ENCODE measurements at regions not wholly inside any gene's neighbourhood (a gene's known extent, or its start where the extent isn't known, plus 50 kb on each side); places are given as distances from the start of the nearest gene placed in this dataset.

DNA sequence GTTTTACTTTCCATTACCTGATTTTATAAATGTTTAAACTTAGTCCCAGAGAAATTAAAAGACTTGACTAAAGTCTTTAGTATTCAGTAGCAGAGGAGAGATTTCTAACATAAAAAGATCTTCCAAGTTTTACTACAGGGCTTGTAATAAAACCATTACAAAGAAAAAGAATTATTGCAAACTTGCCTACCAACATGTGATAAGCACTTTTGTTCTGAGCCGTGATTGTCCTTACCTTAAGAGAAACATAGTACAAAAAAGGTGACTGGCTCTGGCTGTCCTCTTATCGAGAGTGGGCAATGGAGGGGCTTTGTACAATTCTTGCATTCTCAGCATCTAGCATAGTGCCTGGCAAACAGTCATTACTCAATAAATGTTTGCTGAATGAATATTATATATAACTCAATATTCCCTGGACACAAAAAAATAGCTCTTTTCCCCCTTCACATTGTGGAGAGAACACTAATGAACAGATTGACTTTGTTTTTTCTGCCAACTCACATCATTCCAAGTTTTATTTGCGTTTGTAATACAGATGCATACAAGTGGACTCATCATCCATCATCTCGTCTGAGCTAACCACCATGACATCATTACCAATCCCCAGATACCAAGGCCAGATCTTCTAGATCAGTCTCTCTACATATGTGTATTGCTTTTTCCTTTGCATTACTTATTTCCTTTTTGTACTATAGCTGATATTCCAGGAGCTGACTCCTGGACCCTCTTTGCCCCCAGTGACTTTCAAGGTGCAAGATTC is 192.8 kb upstream of the EEA1 start:
- no peak for DNase-seq
- Histone ChIP-seq H3K27ac (no peak overlapping the region), H3K4me1 (ENCODE audit: insufficient read depth) (peaks cover 4% of the 10 kb centered on the region), H3K36me3 (no peaks in the 10 kb centered on the region), H3K9me3 (no peaks in the 10 kb centered on the region), H3K27me3 (no peaks in the 10 kb centered on the region), H3K4me3 (no peak overlapping the region)
- whole genome bisulfite sequencing, 3 donors: 72 to 78% (median 78%) methylated on average over 4 of the region's 4 CpGs
- TF ChIP-seq EP300 (IDR thresholded peaks at IDR 0.05) (no peak), POLR2A (IDR thresholded peaks at IDR 0.05) (no peak)
- TF ChIP-seq, protein P1, sequence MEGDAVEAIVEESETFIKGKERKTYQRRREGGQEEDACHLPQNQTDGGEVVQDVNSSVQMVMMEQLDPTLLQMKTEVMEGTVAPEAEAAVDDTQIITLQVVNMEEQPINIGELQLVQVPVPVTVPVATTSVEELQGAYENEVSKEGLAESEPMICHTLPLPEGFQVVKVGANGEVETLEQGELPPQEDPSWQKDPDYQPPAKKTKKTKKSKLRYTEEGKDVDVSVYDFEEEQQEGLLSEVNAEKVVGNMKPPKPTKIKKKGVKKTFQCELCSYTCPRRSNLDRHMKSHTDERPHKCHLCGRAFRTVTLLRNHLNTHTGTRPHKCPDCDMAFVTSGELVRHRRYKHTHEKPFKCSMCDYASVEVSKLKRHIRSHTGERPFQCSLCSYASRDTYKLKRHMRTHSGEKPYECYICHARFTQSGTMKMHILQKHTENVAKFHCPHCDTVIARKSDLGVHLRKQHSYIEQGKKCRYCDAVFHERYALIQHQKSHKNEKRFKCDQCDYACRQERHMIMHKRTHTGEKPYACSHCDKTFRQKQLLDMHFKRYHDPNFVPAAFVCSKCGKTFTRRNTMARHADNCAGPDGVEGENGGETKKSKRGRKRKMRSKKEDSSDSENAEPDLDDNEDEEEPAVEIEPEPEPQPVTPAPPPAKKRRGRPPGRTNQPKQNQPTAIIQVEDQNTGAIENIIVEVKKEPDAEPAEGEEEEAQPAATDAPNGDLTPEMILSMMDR (IDR thresholded peaks at IDR 0.05): no peak
- intact Hi-C loops (cut with DNase I): loop anchor here in 1 of 4 donors (10.0 kb wide), 1 partner anchor 123 kb away; no protein-coding TSS in a partner anchor

DNA sequence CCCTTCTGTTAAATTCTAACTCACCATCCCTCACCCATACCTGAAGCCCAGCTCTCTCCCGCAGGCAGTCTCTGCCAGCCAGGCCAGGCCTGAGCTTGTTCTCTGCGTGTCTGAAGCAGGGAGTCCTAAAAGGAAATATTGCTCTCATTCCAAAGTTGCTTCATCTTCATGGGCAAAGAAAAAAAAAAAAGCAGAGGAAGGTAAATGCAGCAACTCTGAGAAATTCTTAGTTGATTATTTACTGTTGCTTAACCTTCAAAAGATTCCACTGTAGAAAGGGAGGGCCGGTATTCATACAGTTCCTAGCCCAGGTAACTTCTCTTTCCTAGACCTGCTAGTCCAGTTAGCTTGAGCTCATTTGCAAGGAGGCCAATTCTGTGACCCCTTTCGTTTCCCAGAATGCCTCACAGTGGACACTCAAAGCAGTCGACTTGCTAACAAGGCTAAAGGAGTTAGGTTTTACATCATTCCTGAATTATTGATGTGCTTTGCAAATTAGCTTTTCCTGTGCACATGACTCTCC is 193.5 kb upstream of the EEA1 start:
- WGBS, 3 donors: 53 to 57% (median 55%) methylated on average over 5 of the region's 5 CpGs
- H3K27ac ChIP-seq: no peak overlapping the region
- intact Hi-C loops (cut with DNase I): loop anchor here in 1 of 4 donors (10.0 kb wide), 1 partner anchor 122 kb away; no protein-coding TSS in a partner anchor
- no peaks in the 10 kb centered on the region for H3K36me3 ChIP-seq
- H3K4me1 ChIP-seq (ENCODE audit: insufficient read depth): peaks cover 4% of the 10 kb centered on the region
- H3K4me3 ChIP-seq: no peak overlapping the region
- no peaks in the 10 kb centered on the region for H3K9me3 ChIP-seq
- DNase-seq: no peak
- no peaks in the 10 kb centered on the region for H3K27me3 ChIP-seq
- TF ChIP-seq EP300 (IDR thresholded peaks at IDR 0.05) (no peak), POLR2A (IDR thresholded peaks at IDR 0.05) (no peak)
- TF ChIP-seq, protein P1 (IDR thresholded peaks at IDR 0.05): no peak

DNA sequence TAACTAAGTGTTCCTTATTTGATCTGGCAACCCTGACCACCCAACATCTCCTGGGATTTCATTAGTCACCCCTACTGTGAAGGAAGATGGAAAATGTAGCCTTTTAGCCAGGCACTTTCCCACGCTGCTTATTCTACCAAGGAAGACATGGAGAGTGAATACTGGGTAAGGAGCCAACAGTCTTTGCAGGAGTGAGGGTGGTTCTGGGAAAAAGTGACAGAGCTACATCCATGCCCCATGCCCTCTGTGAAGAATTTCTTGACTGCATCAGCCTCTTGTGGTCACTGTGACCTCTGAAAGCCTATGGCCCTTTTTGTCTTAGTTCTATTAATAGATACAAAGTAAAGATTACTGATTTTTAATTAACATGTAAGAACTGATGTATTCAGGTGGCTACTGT is 196.0 kb upstream of the EEA1 start:
- peaks cover 9% of the 10 kb centered on the region for H3K4me1 ChIP-seq (ENCODE audit: insufficient read depth)
- intact Hi-C loops (cut with DNase I): loop anchor here in 1 of 4 donors (10.0 kb wide), 1 partner anchor 120 kb away; no protein-coding TSS in a partner anchor
- 83 to 90% (median 86%) methylated on average over 1 of the region's 1 CpG for WGBS, 3 donors

GRCh38 chr12:93126069-93126474 is 197.0 kb upstream of the EEA1 start:
- H3K4me3 ChIP-seq: no peak overlapping the region
- H3K36me3 ChIP-seq: no peaks in the 10 kb centered on the region
- TF ChIP-seq EP300 (IDR thresholded peaks at IDR 0.05) (no peak), POLR2A (IDR thresholded peaks at IDR 0.05) (no peak)
- TF ChIP-seq, protein P1 (IDR thresholded peaks at IDR 0.05): no peak
- DNase-seq: no peak
- intact Hi-C loops (cut with DNase I): loop anchor here in 1 of 4 donors (10.0 kb wide), 1 partner anchor 119 kb away; no protein-coding TSS in a partner anchor
- H3K27me3 ChIP-seq: no peaks in the 10 kb centered on the region
- no peak overlapping the region for H3K27ac ChIP-seq
- H3K4me1 ChIP-seq (ENCODE audit: insufficient read depth): peaks cover 9% of the 10 kb centered on the region
- H3K9me3 ChIP-seq: no peaks in the 10 kb centered on the region
- WGBS, 3 donors: 94 to 96% (median 95%) methylated on average over 2 of the region's 2 CpGs

More for the DNA sequence above, 196.0 kb upstream of the EEA1 start:
- Histone ChIP-seq H3K9me3 (no peaks in the 10 kb centered on the region), H3K27ac (no peak overlapping the region), H3K4me3 (no peak overlapping the region), H3K36me3 (no peaks in the 10 kb centered on the region), H3K27me3 (no peaks in the 10 kb centered on the region)
- no peak for DNase-seq
- TF ChIP-seq, protein P1 (IDR thresholded peaks at IDR 0.05): no peak
- TF ChIP-seq EP300 (IDR thresholded peaks at IDR 0.05) (no peak), POLR2A (IDR thresholded peaks at IDR 0.05) (no peak)

Measured in ovary (tissue), 7 donors.